ENCODE measurements at regions not wholly inside any gene's neighbourhood (a gene's known extent, or its start where the extent isn't known, plus 50 kb on each side); places are given as distances from the start of the nearest gene placed in this dataset.

- TF ChIP-seq, protein P1, sequence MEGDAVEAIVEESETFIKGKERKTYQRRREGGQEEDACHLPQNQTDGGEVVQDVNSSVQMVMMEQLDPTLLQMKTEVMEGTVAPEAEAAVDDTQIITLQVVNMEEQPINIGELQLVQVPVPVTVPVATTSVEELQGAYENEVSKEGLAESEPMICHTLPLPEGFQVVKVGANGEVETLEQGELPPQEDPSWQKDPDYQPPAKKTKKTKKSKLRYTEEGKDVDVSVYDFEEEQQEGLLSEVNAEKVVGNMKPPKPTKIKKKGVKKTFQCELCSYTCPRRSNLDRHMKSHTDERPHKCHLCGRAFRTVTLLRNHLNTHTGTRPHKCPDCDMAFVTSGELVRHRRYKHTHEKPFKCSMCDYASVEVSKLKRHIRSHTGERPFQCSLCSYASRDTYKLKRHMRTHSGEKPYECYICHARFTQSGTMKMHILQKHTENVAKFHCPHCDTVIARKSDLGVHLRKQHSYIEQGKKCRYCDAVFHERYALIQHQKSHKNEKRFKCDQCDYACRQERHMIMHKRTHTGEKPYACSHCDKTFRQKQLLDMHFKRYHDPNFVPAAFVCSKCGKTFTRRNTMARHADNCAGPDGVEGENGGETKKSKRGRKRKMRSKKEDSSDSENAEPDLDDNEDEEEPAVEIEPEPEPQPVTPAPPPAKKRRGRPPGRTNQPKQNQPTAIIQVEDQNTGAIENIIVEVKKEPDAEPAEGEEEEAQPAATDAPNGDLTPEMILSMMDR (conservative IDR thresholded peaks at IDR 0.05; ENCODE audit: low read depth, low read length), result no peak
- no peak for TF ChIP-seq EZH2 (IDR thresholded peaks at IDR 0.05; ENCODE audit: borderline replicate concordance, low read depth, low read length, poor library complexity, severe bottlenecking)
Observed at GRCh38 chr17:33529816-33530215, 236.7 kb upstream of the ASIC2 start.
